MM.1S (cell line): ENCODE measurements at regions not wholly inside any gene's neighbourhood (a gene's known extent, or its start where the extent isn't known, plus 50 kb on each side); places are given as distances from the start of the nearest gene placed in this dataset.

Experiments used
- DNase-seq: peaks from one replicate; pipeline ENCODE4 v3.0.0-alpha.2; 2015
- H2AFZ ChIP-seq: fragments of 300-600 bp; sonication (generic); 2 replicates; pipeline ENCODE4 v1.6.0; 2016; ENCODE audit warnings: antibody characterized with exemption, low read length
- H3F3A ChIP-seq: fragments of 300-600 bp; sonication (generic); 2 replicates; pipeline ENCODE4 v1.6.1; 2016; ENCODE audit warnings: mild to moderate bottlenecking, antibody characterized with exemption, low read length, moderate library complexity, mixed read lengths; ENCODE audit not compliant: insufficient read depth
- H3K27ac ChIP-seq: fragments of 300-600 bp; sonication (generic); 2 replicates; pipeline ENCODE4 v1.5.1; 2016; ENCODE audit warnings: mild to moderate bottlenecking, low read length
- H3K27me3 ChIP-seq: fragments of 300-600 bp; sonication (generic); replicated peaks from 2 replicates; pipeline ENCODE4 v1.6.0; 2016; ENCODE audit warnings: low read length; ENCODE audit not compliant: insufficient read depth
- H3K36me3 ChIP-seq: fragments of 300-600 bp; sonication (generic); replicated peaks from 2 replicates; pipeline ENCODE4 v1.6.1; 2016; ENCODE audit warnings: mild to moderate bottlenecking, low read length, mixed read lengths; ENCODE audit not compliant: insufficient read depth
- H3K4me1 ChIP-seq: fragments of 300-600 bp; sonication (generic); 2 replicates; pipeline ENCODE4 v1.6.1; 2016; ENCODE audit warnings: low read length, mixed read lengths
- H3K4me2 ChIP-seq: fragments of 300-600 bp; sonication (generic); 2 replicates; pipeline ENCODE4 v1.6.0; 2016; ENCODE audit warnings: low read depth, low read length
- H3K4me3 ChIP-seq: fragments of 300-600 bp; sonication (generic); 2 replicates; pipeline ENCODE4 v1.5.1; 2016; ENCODE audit warnings: low read length, mixed read lengths
- H3K79me2 ChIP-seq: fragments of 300-600 bp; sonication (generic); 2 replicates; pipeline ENCODE4 v1.6.1; 2016; ENCODE audit warnings: mixed run types, low read length, mixed read lengths
- H3K9ac ChIP-seq: fragments of 300-600 bp; sonication (generic); 2 replicates; pipeline ENCODE4 v1.6.1; 2016; ENCODE audit warnings: low read length, mixed read lengths
- H3K9me2 ChIP-seq: fragments of 300-600 bp; sonication (generic); replicated peaks from 2 replicates; pipeline ENCODE4 v1.6.1; 2016; ENCODE audit warnings: mild to moderate bottlenecking, low read length, mixed read lengths; ENCODE audit not compliant: insufficient read depth
- H3K9me3 ChIP-seq: fragments of 300-600 bp; sonication (generic); replicated peaks from 2 replicates; pipeline ENCODE4 v1.6.1; 2016; ENCODE audit warnings: mild to moderate bottlenecking, low read length, mixed read lengths; ENCODE audit not compliant: insufficient read depth
- H4K20me1 ChIP-seq: fragments of 300-600 bp; sonication (generic); 2 replicates; pipeline ENCODE4 v1.6.1; 2016; ENCODE audit warnings: mild to moderate bottlenecking, low read length, moderate library complexity, mixed read lengths; ENCODE audit not compliant: insufficient read depth
- CTCF ChIP-seq: fragments of 300-600 bp; sonication (generic); IDR thresholded peaks from 2 replicates; pipeline ENCODE4 v1.5.1; 2016; ENCODE audit warnings: antibody characterized with exemption, low read length, mixed read lengths
- EZH2 ChIP-seq: fragments of 300-600 bp; sonication (generic); optimal IDR thresholded peaks from 2 replicates; pipeline ENCODE3; 2017; ENCODE audit warnings: low read depth, mild to moderate bottlenecking, antibody characterized with exemption, low read length, mixed read lengths
- EZH2phosphoT487 ChIP-seq: fragments of 300-600 bp; sonication (generic); IDR thresholded peaks from 2 replicates; pipeline ENCODE4 v1.6.1; 2018; ENCODE audit warnings: antibody characterized with exemption, low read length

- Histone ChIP-seq H2AFZ (no peak overlapping the region), H3K4me3 (no peak overlapping the region), H4K20me1 (no peaks in the 10 kb centered on the region), H3K9ac (no peak overlapping the region), H3K36me3 (no peaks in the 10 kb centered on the region), H3K27me3 (no peaks in the 10 kb centered on the region), H3F3A (no peaks in the 10 kb centered on the region), H3K9me3 (no peaks in the 10 kb centered on the region), H3K79me2 (no peaks in the 10 kb centered on the region), H3K9me2 (no peaks in the 10 kb centered on the region), H3K4me1 (no peaks in the 10 kb centered on the region), H3K27ac (no peak overlapping the region), H3K4me2 (no peak overlapping the region)
- no peak for TF ChIP-seq EZH2
- TF ChIP-seq EZH2phosphoT487 = no peak
- no peak for DNase-seq
Measured at GRCh38 chr7:41785265-41785664, 82.4 kb upstream of the INHBA start.

DNA sequence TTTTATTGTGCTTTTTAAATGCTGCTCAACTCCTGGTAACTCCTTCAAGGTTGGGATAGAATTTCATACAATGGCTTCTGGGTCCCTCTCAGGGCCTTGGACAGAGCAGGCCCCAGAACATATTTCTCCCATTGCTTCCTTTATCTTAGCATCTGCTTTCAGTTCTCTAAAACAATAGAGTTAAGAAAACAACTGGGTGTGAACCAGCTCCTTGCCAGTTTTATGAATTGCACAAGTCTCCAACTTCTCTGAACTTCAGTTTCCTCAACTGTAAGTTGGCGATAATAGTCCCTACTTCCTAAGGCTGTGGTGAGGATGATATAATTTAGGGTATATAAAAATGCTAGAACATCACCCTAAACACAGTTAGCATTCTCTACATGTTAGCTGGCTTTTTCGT is 77.0 kb upstream of the INHBA start:
- H3K9me3 ChIP-seq = no peaks in the 10 kb centered on the region
- no peaks in the 10 kb centered on the region for H4K20me1 ChIP-seq
- TF ChIP-seq EZH2 (no peak), CTCF (no peak), EZH2phosphoT487 (no peak)
- H3F3A ChIP-seq = no peaks in the 10 kb centered on the region
- H3K4me3 ChIP-seq = no peak overlapping the region
- H3K9me2 ChIP-seq = no peaks in the 10 kb centered on the region
- H3K79me2 ChIP-seq = no peaks in the 10 kb centered on the region
- no peak for DNase-seq
- H3K36me3 ChIP-seq = no peaks in the 10 kb centered on the region
- no peak overlapping the region for H3K4me2 ChIP-seq
- H2AFZ ChIP-seq = no peak overlapping the region
- H3K27ac ChIP-seq = no peak overlapping the region
- no peaks in the 10 kb centered on the region for H3K27me3 ChIP-seq
- H3K9ac ChIP-seq = no peak overlapping the region
- H3K4me1 ChIP-seq = no peaks in the 10 kb centered on the region

DNA sequence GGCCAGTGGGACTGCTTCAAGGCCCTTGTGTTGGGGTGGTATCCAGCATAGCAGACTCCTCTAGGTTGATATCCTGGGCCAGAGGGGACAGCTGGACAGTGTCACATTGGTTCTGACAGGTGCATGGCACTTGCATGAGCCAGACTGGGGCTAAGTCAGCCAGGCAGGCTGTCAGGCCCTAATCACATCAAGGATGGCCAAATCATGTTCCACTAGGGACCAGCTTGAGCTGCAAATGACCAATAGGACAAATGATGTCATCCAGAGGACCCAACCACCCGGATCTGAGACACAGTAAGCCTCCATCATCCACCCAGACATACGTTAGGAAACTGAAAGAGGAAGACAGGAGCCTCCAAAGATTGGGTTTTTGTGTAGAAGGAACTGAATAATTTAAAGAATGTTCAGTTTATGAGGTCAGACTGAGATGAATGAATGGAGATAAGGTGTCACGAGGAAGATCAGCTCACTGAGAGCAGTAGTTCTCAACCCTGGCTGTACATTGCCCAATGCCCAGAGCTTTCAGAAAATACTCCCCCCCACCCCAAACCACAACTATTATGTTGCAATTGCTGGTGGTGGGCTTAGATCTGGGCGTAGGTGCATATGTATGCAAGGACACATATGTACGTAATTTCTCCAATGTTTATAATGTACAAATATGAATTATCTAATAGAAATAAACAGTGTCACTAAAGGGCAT is 75.2 kb upstream of the INHBA start:
- H3K36me3 ChIP-seq = no peaks in the 10 kb centered on the region
- no peak overlapping the region for H3K4me3 ChIP-seq
- no peaks in the 10 kb centered on the region for H3K4me1 ChIP-seq
- H4K20me1 ChIP-seq = no peaks in the 10 kb centered on the region
- no peaks in the 10 kb centered on the region for H3K9me2 ChIP-seq
- H3F3A ChIP-seq = no peaks in the 10 kb centered on the region
- no peak for DNase-seq
- H3K79me2 ChIP-seq = no peaks in the 10 kb centered on the region
- H3K9me3 ChIP-seq = no peaks in the 10 kb centered on the region
- no peaks in the 10 kb centered on the region for H3K27me3 ChIP-seq
- no peak for TF ChIP-seq EZH2phosphoT487
- no peak for TF ChIP-seq EZH2
- no peak for TF ChIP-seq CTCF
- H3K4me2 ChIP-seq = no peak overlapping the region
- H3K27ac ChIP-seq = no peak overlapping the region
- H3K9ac ChIP-seq = no peak overlapping the region
- no peak overlapping the region for H2AFZ ChIP-seq

DNA sequence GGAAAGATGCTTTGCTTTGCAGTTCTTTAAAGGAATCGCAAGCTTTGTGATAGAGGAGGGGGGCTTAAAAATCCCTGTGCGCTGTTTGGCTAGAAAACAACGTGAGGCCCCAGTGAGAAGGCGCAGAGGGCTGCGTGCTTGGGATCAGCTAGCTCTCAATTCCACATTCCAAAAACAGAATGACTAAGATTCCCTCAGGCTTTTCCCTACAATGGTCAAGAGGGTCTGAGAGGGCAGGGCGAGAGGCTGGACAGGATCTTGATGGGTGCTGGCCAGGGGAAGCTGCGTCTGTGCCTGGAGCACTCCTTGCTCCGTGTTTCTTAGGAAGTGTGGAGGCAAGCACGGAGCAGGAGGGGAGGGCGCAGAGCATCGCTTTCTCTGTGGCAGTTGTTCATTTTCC is 72.1 kb upstream of the INHBA start:
- no peak for TF ChIP-seq EZH2
- TF ChIP-seq CTCF = no peak
- TF ChIP-seq EZH2phosphoT487 = no peak
- Histone ChIP-seq H3K36me3 (no peaks in the 10 kb centered on the region), H3K9me3 (no peaks in the 10 kb centered on the region), H3K4me2 (no peak overlapping the region), H3F3A (no peaks in the 10 kb centered on the region), H3K9me2 (no peaks in the 10 kb centered on the region), H3K27ac (no peak overlapping the region), H3K27me3 (no peaks in the 10 kb centered on the region), H4K20me1 (no peaks in the 10 kb centered on the region), H2AFZ (no peak overlapping the region), H3K79me2 (no peaks in the 10 kb centered on the region), H3K9ac (no peak overlapping the region), H3K4me1 (no peaks in the 10 kb centered on the region), H3K4me3 (no peak overlapping the region)
- DNase-seq = no peak
